GM12878 (cell line): ENCODE measurements at regions not wholly inside any gene's neighbourhood (a gene's known extent, or its start where the extent isn't known, plus 50 kb on each side); places are given as distances from the start of the nearest gene placed in this dataset.

ENCODE experiments used
- ATAC-seq: fragments of 200-7000 bp; cut with Tn5 transposase; 3 replicates; pipeline ENCODE4 v1.9.1; 2020; ENCODE audit warnings: mild to moderate bottlenecking, moderate library complexity
- BruUV-seq: library from RNA; stranded (reverse); fragments of 400-500 nt; replicated peaks from 2 replicates; lab custom pipeline; 2021; lab: Mats Ljungman, UMichigan
- CTCF ChIA-PET: fragments of 300-600 bp; sonication (Branson Sonifier 250); formaldehyde crosslinking; extraction: SDS; loops from one replicate; lab custom pipeline; 2021; ENCODE audit warnings: inconsistent platforms; lab: Yijun Ruan, JAX
- POLR2A ChIA-PET: fragments of 350-600 bp; formaldehyde crosslinking; extraction: SDS; loops from one replicate; lab custom pipeline; 2021; ENCODE audit warnings: inconsistent platforms; lab: Charles Lee
- RAD21 ChIA-PET: fragments of 300-600 bp; sonication (Branson Sonifier 250); formaldehyde crosslinking; loops from one replicate; lab custom pipeline; 2023; ENCODE audit warnings: antibody characterized with exemption; ENCODE audit not compliant: unreplicated experiment; lab: Charles Lee
- SMC1A ChIA-PET: fragments of 300-600 bp; sonication (Branson Sonifier 250); formaldehyde crosslinking; loops from one replicate; lab custom pipeline; 2023; ENCODE audit not compliant: unreplicated experiment, uncharacterized antibody; lab: Charles Lee
- DNase-seq: peaks from one replicate; pipeline ENCODE4 v3.0.0-alpha.2; 2011; ENCODE audit warnings: low read depth, low spot score
- FAIRE-seq: peaks from 3 replicates; lab custom pipeline; 2011; peaks lifted over from hg19 to GRCh38; lab: Jason Lieb, UNC
- H2AFZ ChIP-seq: 2 replicates; pipeline ENCODE4 v1.6.0; 2011; ENCODE audit warnings: low read depth, low read length, control low read depth; ENCODE audit not compliant: control insufficient read depth
- H3K27ac ChIP-seq: 2 replicates; pipeline ENCODE4 v1.5.1; 2011; ENCODE audit warnings: control low read depth; ENCODE audit not compliant: control insufficient read depth, insufficient read depth
- H3K27me3 ChIP-seq, 2 experiments: replicated peaks in 1 of 2; 2 replicates each; pipeline versions ENCODE4 v1.6.0 to v1.6.1; 2011; ENCODE audit warnings: low read length in 1 of 2; ENCODE audit not compliant: control insufficient read depth in 2 of 2, insufficient read depth in 2 of 2
- H3K36me3 ChIP-seq, 2 experiments: 2 replicates each; pipeline ENCODE4 v1.5.1; 2011; ENCODE audit warnings: low read length in 1 of 2; ENCODE audit not compliant: control insufficient read depth in 2 of 2, insufficient read depth in 2 of 2
- H3K4me1 ChIP-seq: 2 replicates; pipeline ENCODE4 v1.6.1; 2011; ENCODE audit warnings: mild to moderate bottlenecking, low read length, moderate library complexity, mixed read lengths; ENCODE audit not compliant: control insufficient read depth, insufficient read depth
- H3K4me2 ChIP-seq: 2 replicates; pipeline ENCODE4 v1.6.0; 2011; ENCODE audit warnings: control low read depth; ENCODE audit not compliant: control insufficient read depth, insufficient read depth
- H3K4me3 ChIP-seq: fragments of 200-600 bp; sonication (generic); 2 replicates; pipeline ENCODE4 v1.5.1; 2016
- H3K79me2 ChIP-seq: 2 replicates; pipeline ENCODE4 v1.6.0; 2011; ENCODE audit warnings: low read length; ENCODE audit not compliant: control insufficient read depth, insufficient read depth
- H3K9ac ChIP-seq: 2 replicates; pipeline ENCODE4 v1.8.0; 2011; ENCODE audit warnings: low read length, control low read depth, mixed read lengths; ENCODE audit not compliant: control insufficient read depth, insufficient read depth
- H3K9me3 ChIP-seq: replicated peaks from 3 replicates; pipeline ENCODE4 v1.5.1; 2011; ENCODE audit warnings: mild to moderate bottlenecking, low read length; ENCODE audit not compliant: control insufficient read depth, insufficient read depth
- H4K20me1 ChIP-seq: 2 replicates; pipeline ENCODE4 v1.6.0; 2011; ENCODE audit not compliant: control insufficient read depth, insufficient read depth
- BHLHE40 ChIP-seq, 2 experiments: fragments of 450-650 bp in 1 of 2; IDR thresholded peaks; 2 replicates each; pipeline ENCODE4 v1.6.1; 2011 to 2017; ENCODE audit warnings: low read depth in 2 of 2, borderline replicate concordance in 1 of 2, improper control_type of control experiment in 1 of 2, low read length in 1 of 2, mild to moderate bottlenecking in 1 of 2
- DPF2 ChIP-seq: fragments of 450-650 bp; IDR thresholded peaks from 2 replicates; pipeline ENCODE4 v1.6.1; 2017; ENCODE audit warnings: mild to moderate bottlenecking
- HDGF ChIP-seq: fragments of 450-650 bp; IDR thresholded peaks from 2 replicates; pipeline ENCODE4 v1.6.1; 2016; ENCODE audit warnings: antibody characterized with exemption
- LARP7 ChIP-seq: fragments of 450-650 bp; IDR thresholded peaks from 2 replicates; pipeline ENCODE4 v1.6.1; 2017; ENCODE audit warnings: mild to moderate bottlenecking
- MYB ChIP-seq: fragments of 150-350 bp; IDR thresholded peaks from 2 replicates; pipeline ENCODE4 v1.6.1; 2014; ENCODE audit warnings: mild to moderate bottlenecking, low read depth, low read length, borderline replicate concordance
- NR2F1 ChIP-seq: fragments of 450-650 bp; conservative IDR thresholded peaks from 2 replicates; pipeline ENCODE4 v1.6.1; 2017; ENCODE audit warnings: mild to moderate bottlenecking
- POLR2A ChIP-seq: IDR thresholded peaks from 2 replicates; pipeline ENCODE4 v1.6.1; 2011; ENCODE audit warnings: low read depth, mild to moderate bottlenecking, low read length
- PRDM15 ChIP-seq: fragments of 450-650 bp; formaldehyde crosslinking; IDR thresholded peaks from 2 replicates; pipeline ENCODE4 v1.4.0; 2020; ENCODE audit warnings: mild to moderate bottlenecking, moderate library complexity
- SMC3 ChIP-seq: IDR thresholded peaks from 2 replicates; pipeline ENCODE4 v1.6.1; 2011; ENCODE audit warnings: low read length, improper control_type of control experiment, borderline replicate concordance
- SP1 ChIP-seq: IDR thresholded peaks from one replicate; pipeline ENCODE4 v1.6.1; 2011; ENCODE audit warnings: low read depth, low read length
- SREBF2 ChIP-seq: IDR thresholded peaks from 2 replicates; pipeline ENCODE4 v1.6.1; 2012; ENCODE audit warnings: mild to moderate bottlenecking, low read length
- ZBTB11 ChIP-seq: fragments of 450-650 bp; formaldehyde crosslinking; IDR thresholded peaks from 2 replicates; pipeline ENCODE4 v1.5.0; 2022; ENCODE audit warnings: mild to moderate bottlenecking, missing genetic modification characterization
- ZBTB40 ChIP-seq: fragments of 450-650 bp; IDR thresholded peaks from 2 replicates; pipeline ENCODE4 v1.6.1; 2016; ENCODE audit warnings: mild to moderate bottlenecking, moderate library complexity, borderline replicate concordance
- ZZZ3 ChIP-seq: IDR thresholded peaks from 2 replicates; pipeline ENCODE4 v1.6.1; 2011; ENCODE audit warnings: low read depth; ENCODE audit not compliant: control insufficient read depth, insufficient read length
- WGBS: methylation state at CpG from one replicate; pipeline ENCODE4 v1.1.6; 2016; ENCODE audit warnings: low lambda C conversion rate; ENCODE audit not compliant: insufficient replicate concordance, insufficient coverage; ENCODE audit errors: missing lambda C conversion rate; 5-methylcytosine and 5-hydroxymethylcytosine counted together
- in situ Hi-C: fragments of 300-500 bp; cut with MboI; formaldehyde crosslinking; loops from 9 replicates; pipeline ENCODE4 v1.14.3; 2018; ENCODE audit warnings: mixed read lengths
- intact Hi-C: fragments of 100-400 bp; cut with micrococcal nuclease; formaldehyde crosslinking; loops from one replicate; pipeline ENCODE4 v1.14.2; 2022; ENCODE audit not compliant: unreplicated experiment

- Histone ChIP-seq H3K27ac (no peak overlapping the region), H3K4me3 (no peak overlapping the region), H3K27me3 (no peaks in the 10 kb centered on the region), H3K79me2 (no peaks in the 10 kb centered on the region), H4K20me1 (no peaks in the 10 kb centered on the region), H3K9me3 (no peaks in the 10 kb centered on the region), H3K4me2 (no peak overlapping the region), H3K36me3 (no peaks in the 10 kb centered on the region), H3K9ac (no peak overlapping the region), H2AFZ (no peak overlapping the region), H3K4me1 (no peaks in the 10 kb centered on the region)
- RAD21 ChIA-PET = no interaction called here
- no peak for FAIRE-seq
- SMC1A ChIA-PET = no interaction called here
- no TSS peak for BruUV-seq
- ATAC-seq = no peak
- TF ChIP-seq ZBTB40 (no peak), SMC3 (no peak), SREBF2 (no peak), NR2F1 (no peak), ZZZ3 (no peak), MYB (no peak), BHLHE40 (IDR thresholded peaks at IDR 0.05; ENCODE audit: borderline replicate concordance in 1 of 2, low read depth in 2 of 2, low read length in 1 of 2) (no peak), SP1 (no peak), HDGF (no peak), LARP7 (no peak), DPF2 (no peak), ZBTB11 (no peak), PRDM15 (CRISPR knock-in tag) (no peak), POLR2A (no peak)
- no peak for DNase-seq
- POLR2A ChIA-PET = no interaction called here
- intact Hi-C loops = no loop called here
- 0% methylated on average over 1 of the region's 1 CpG for WGBS
- in situ Hi-C loops = no loop called here
- CTCF ChIA-PET = no interaction called here
Measured at GRCh38 chr3:22659651-22660475, 543.3 kb upstream of the UBE2E2 start.
